Psoas muscle (tissue), 7 donors: ENCODE measurements at regions not wholly inside any gene's neighbourhood (a gene's known extent, or its start where the extent isn't known, plus 50 kb on each side); places are given as distances from the start of the nearest gene placed in this dataset.

Source experiments
- ATAC-seq, 4 donors: fragments of 200-7000 bp; cut with Tn5 transposase; one replicate each; pipeline ENCODE4 v1.9.1; 2020; ENCODE audit warnings: moderate library complexity in 3 of 4, mild to moderate bottlenecking in 2 of 4
- DNase-seq, 2 donors: peaks; one replicate each; pipeline ENCODE4 v3.0.0-alpha.2; 2020
- H3K27ac ChIP-seq: fragments of 200-600 bp; one replicate; pipeline ENCODE4 v1.8.0; 2022
- H3K27me3 ChIP-seq, 3 donors: fragments of 200-600 bp in 1 of 3; one replicate each; pipeline versions ENCODE4 v1.6.1 to v1.8.0; 2013 to 2022; ENCODE audit warnings: low read length in 2 of 3, mild to moderate bottlenecking in 2 of 3, moderate library complexity in 1 of 3; ENCODE audit not compliant: insufficient read depth in 3 of 3
- H3K36me3 ChIP-seq, 2 donors: fragments of 200-600 bp in 1 of 2; one replicate each; pipeline versions ENCODE4 v1.6.1 to v1.8.0; 2013 to 2022; ENCODE audit warnings: low read depth in 1 of 2, mild to moderate bottlenecking in 1 of 2, moderate library complexity in 1 of 2; ENCODE audit not compliant: insufficient read depth in 1 of 2
- H3K4me1 ChIP-seq: fragments of 200-600 bp; one replicate; pipeline ENCODE4 v1.8.0; 2022
- H3K4me3 ChIP-seq: fragments of 200-600 bp; one replicate; pipeline ENCODE4 v1.8.0; 2022; ENCODE audit warnings: mild to moderate bottlenecking
- H3K9me3 ChIP-seq: fragments of 200-600 bp; one replicate; pipeline ENCODE4 v1.8.0; 2022
- WGBS, 3 donors: extraction: QIAGEN DNeasy Blood & Tissue Kit; methylation state at CpG; one replicate each; pipeline versions ENCODE4 v1.1.6 to v1.1.7; 2013; 5-methylcytosine and 5-hydroxymethylcytosine counted together
- intact Hi-C, 2 donors: fragments of 100-400 bp; cut with DNase I; formaldehyde crosslinking; loops; one replicate each; pipeline versions ENCODE4 v1.11.0 to v1.14.2; 2022
- TF ChIP-seq, protein P1 (sequence below): fragments of 200-600 bp; IDR thresholded peaks from one replicate; pipeline ENCODE4 v1.8.0; 2022; ENCODE audit warnings: antibody characterized with exemption
- donor health status: healthy with polysubstance abuse.
- donor health status: DM: no; HTN: no; CAD: no; lungs with moderate emphysema.
- donor health status: Bipolar disorder and iron deficiency.
- donor health status: healthy.
- donor health status: DM: yes; HTN: yes; CAD: no.
- donor health status: DM: no; HTN: no; CAD: no.
- donor health status: DM: yes; HTN: yes; CAD: no.

GRCh38 chr16:26363581-26363980 is 671.8 kb downstream of the HS3ST4 start:
- ATAC-seq (no peak), DNase-seq (no peak)
- Histone ChIP-seq H3K36me3 (no peaks in the 10 kb centered on the region), H3K27me3 (no peaks in the 10 kb centered on the region), H3K4me1 (no peaks in the 10 kb centered on the region), H3K27ac (no peak overlapping the region), H3K9me3 (no peaks in the 10 kb centered on the region), H3K4me3 (no peak overlapping the region)
- 39 to 48% (median 42%) methylated on average over 1 of the region's 1 CpG for WGBS, 3 donors
- intact Hi-C loops, result no loop called here
- TF ChIP-seq, protein P1, sequence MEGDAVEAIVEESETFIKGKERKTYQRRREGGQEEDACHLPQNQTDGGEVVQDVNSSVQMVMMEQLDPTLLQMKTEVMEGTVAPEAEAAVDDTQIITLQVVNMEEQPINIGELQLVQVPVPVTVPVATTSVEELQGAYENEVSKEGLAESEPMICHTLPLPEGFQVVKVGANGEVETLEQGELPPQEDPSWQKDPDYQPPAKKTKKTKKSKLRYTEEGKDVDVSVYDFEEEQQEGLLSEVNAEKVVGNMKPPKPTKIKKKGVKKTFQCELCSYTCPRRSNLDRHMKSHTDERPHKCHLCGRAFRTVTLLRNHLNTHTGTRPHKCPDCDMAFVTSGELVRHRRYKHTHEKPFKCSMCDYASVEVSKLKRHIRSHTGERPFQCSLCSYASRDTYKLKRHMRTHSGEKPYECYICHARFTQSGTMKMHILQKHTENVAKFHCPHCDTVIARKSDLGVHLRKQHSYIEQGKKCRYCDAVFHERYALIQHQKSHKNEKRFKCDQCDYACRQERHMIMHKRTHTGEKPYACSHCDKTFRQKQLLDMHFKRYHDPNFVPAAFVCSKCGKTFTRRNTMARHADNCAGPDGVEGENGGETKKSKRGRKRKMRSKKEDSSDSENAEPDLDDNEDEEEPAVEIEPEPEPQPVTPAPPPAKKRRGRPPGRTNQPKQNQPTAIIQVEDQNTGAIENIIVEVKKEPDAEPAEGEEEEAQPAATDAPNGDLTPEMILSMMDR, result no peak

GRCh38 chr16:26365161-26365940 is 673.6 kb downstream of the HS3ST4 start:
- no peaks in the 10 kb centered on the region for H3K9me3 ChIP-seq
- H3K4me3 ChIP-seq, result no peak overlapping the region
- no peaks in the 10 kb centered on the region for H3K27me3 ChIP-seq
- H3K4me1 ChIP-seq, result no peaks in the 10 kb centered on the region
- WGBS, 3 donors, result 12 to 21% (median 21%) methylated on average over 8 of the region's 8 CpGs
- DNase-seq (no peak), ATAC-seq (no peak)
- no peak overlapping the region for H3K27ac ChIP-seq
- H3K36me3 ChIP-seq, result no peaks in the 10 kb centered on the region
- TF ChIP-seq, protein P1, result no peak
- intact Hi-C loops, result no loop called here

GRCh38 chr16:26371349-26371869 is 679.6 kb downstream of the HS3ST4 start:
- no peak overlapping the region for H3K4me3 ChIP-seq
- H3K36me3 ChIP-seq, result no peaks in the 10 kb centered on the region
- no peak overlapping the region for H3K27ac ChIP-seq
- WGBS, 3 donors, result 62 to 64% (median 63%) methylated on average over 1 of the region's 1 CpG
- H3K4me1 ChIP-seq, result no peaks in the 10 kb centered on the region
- TF ChIP-seq, protein P1, result no peak
- H3K27me3 ChIP-seq, result no peaks in the 10 kb centered on the region
- no peak for ATAC-seq
- DNase-seq, result no peak
- H3K9me3 ChIP-seq, result no peaks in the 10 kb centered on the region
- intact Hi-C loops, result no loop called here

DNA sequence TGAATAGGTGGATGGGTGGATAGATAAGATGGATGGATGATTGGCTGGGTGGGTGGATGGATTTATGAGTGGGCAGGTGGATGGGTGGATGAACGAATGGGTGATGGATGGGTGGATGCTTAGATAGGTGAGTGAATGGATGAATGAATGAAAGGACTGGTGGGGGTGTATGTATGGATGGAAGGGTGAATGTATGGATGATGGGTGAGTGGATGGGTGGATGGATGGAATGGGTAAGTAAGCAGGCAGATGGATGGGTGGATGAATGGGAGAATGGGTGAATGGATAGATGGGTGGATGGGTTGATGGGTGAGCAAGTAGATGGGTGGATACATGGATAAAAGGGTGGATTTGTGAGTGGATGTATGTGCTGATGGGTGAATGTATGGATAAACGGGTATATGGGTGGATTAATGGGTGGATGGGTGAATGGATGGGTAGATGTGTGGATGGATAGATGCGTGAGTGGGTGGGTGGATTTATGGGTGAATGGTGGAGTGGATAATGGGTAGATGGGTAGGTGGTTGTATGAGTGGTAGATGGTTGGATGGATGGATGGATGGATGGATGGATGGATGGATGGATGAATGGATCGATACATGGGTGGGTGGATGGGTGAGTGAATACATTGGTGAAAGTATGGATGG is 682.6 kb downstream of the HS3ST4 start:
- Histone ChIP-seq H3K4me3 (no peak overlapping the region), H3K4me1 (no peaks in the 10 kb centered on the region), H3K27me3 (no peaks in the 10 kb centered on the region), H3K27ac (no peak overlapping the region), H3K36me3 (no peaks in the 10 kb centered on the region), H3K9me3 (no peaks in the 10 kb centered on the region)
- TF ChIP-seq, protein P1, result no peak
- intact Hi-C loops, result no loop called here
- ATAC-seq (no peak), DNase-seq (no peak)
- 79 to 81% (median 80%) methylated on average over 4 of the region's 4 CpGs for WGBS, 3 donors
